ENCODE measurements at regions not wholly inside any gene's neighbourhood (a gene's known extent, or its start where the extent isn't known, plus 50 kb on each side); places are given as distances from the start of the nearest gene placed in this dataset.

DNA sequence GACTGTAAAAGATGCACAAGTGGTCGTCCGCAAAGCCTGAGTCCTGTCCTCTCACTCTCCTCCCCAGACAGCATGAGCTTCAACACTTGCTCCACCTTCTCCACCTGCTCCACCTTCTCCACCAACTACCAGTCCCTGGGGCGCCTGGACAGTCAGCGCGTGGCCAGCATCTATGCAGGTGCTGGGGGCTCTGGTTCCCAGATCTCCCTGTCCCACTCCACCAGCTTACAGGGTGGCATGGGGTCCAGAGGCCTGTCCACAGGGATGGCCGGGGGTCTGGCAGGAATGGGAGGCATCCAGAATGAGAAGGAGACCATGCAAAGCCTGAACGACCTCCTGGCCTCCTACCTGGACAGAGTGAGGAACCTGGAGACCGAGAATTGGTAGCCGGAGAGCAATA lies 162.2 kb upstream of the NT5E start:
- no peaks in the 10 kb centered on the region for H3K9me3 ChIP-seq (ENCODE audit: control insufficient read depth, low read depth, low read length)
- Mint-ChIP-seq H3K27ac (no peak overlapping the region), H3K4me1 (no peaks in the 10 kb centered on the region; a peak in 1 of 4 replicates), H3K27me3 (ENCODE audit: low read depth) (no peaks in the 10 kb centered on the region; the same call in none of the 2 replicates), H3K9me3 (peaks cover 2 to 11% of the 10 kb centered on the region in 2 experiments), H3K36me3 (ENCODE audit: insufficient read depth in 1 of 3, low read depth in 3 of 3) (peaks cover 0 to 12% (median 0%) of the 10 kb centered on the region in 3 experiments; a peak in 3 of 7 replicates), H3K4me3 (no peak overlapping the region; a peak in 1 of 5 replicates)
- no peak overlapping the region for H4K91ac ChIP-seq (ENCODE audit: insufficient read length, low read depth, low read length)
- no CpG with 5 or more reads among the region's 9 CpGs for WGBS (ENCODE audit: extremely low coverage, insufficient read length, low lambda C conversion rate)
- no peak overlapping the region for H2BK20ac ChIP-seq (ENCODE audit: low read depth, low read length, poor library complexity, severe bottlenecking)
- H4K20me1 ChIP-seq (ENCODE audit: control insufficient read depth, insufficient read depth, insufficient read length) = no peaks in the 10 kb centered on the region
- H3K23me2 ChIP-seq (ENCODE audit: insufficient read length, low read depth, low read length, poor library complexity, severe bottlenecking) = no peaks in the 10 kb centered on the region
- no peaks in the 10 kb centered on the region for H3K4me1 ChIP-seq (ENCODE audit: insufficient read depth, low read length)
- no peak overlapping the region for H3K4me2 ChIP-seq (ENCODE audit: insufficient read depth, insufficient read length, low read length)
- H3K27me3 ChIP-seq (ENCODE audit: insufficient read depth, low read length) = no peaks in the 10 kb centered on the region
- H3T11ph ChIP-seq (ENCODE audit: low read length) = no peak overlapping the region
- H3K56ac ChIP-seq (ENCODE audit: insufficient read length, low read depth, low read length) = no peak overlapping the region
- H2BK12ac ChIP-seq (ENCODE audit: insufficient read length, low read depth, low read length) = no peak overlapping the region
- no peak overlapping the region for H3K18ac ChIP-seq (ENCODE audit: insufficient read length, low read depth, low read length)
- no peak overlapping the region for H2AK5ac ChIP-seq (ENCODE audit: insufficient read length, low read length)
- no peak overlapping the region for H4K8ac ChIP-seq (replicated peaks; ENCODE audit: insufficient read length, low read depth, low read length)
- H3K23ac ChIP-seq (ENCODE audit: insufficient read length, low read depth, low read length) = no peak overlapping the region
- H2AFZ ChIP-seq (ENCODE audit: low read length) = no peak overlapping the region
- no peak overlapping the region for H3K14ac ChIP-seq (ENCODE audit: insufficient read depth, low read length)
- H3K27ac ChIP-seq (ENCODE audit: insufficient read length, low read depth, low read length) = no peak overlapping the region
- no peak for DNase-seq
- H3K79me1 ChIP-seq (ENCODE audit: insufficient read depth, low read depth, low read length, poor library complexity, severe bottlenecking) = no peaks in the 10 kb centered on the region
- H2BK15ac ChIP-seq (ENCODE audit: low read depth, low read length) = no peak overlapping the region
- H3K79me2 ChIP-seq (ENCODE audit: insufficient read depth, low read length) = no peaks in the 10 kb centered on the region
- H3K9ac ChIP-seq (ENCODE audit: extremely low read depth, insufficient read length, low read length) = no peak overlapping the region
- no peak overlapping the region for H3K4ac ChIP-seq (ENCODE audit: low read depth, low read length)
- no peak overlapping the region for H2BK5ac ChIP-seq (ENCODE audit: insufficient read length, low read length)
- H4K5ac ChIP-seq (ENCODE audit: insufficient read length, low read depth, low read length) = no peak overlapping the region
- TF ChIP-seq, protein P1, sequence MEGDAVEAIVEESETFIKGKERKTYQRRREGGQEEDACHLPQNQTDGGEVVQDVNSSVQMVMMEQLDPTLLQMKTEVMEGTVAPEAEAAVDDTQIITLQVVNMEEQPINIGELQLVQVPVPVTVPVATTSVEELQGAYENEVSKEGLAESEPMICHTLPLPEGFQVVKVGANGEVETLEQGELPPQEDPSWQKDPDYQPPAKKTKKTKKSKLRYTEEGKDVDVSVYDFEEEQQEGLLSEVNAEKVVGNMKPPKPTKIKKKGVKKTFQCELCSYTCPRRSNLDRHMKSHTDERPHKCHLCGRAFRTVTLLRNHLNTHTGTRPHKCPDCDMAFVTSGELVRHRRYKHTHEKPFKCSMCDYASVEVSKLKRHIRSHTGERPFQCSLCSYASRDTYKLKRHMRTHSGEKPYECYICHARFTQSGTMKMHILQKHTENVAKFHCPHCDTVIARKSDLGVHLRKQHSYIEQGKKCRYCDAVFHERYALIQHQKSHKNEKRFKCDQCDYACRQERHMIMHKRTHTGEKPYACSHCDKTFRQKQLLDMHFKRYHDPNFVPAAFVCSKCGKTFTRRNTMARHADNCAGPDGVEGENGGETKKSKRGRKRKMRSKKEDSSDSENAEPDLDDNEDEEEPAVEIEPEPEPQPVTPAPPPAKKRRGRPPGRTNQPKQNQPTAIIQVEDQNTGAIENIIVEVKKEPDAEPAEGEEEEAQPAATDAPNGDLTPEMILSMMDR (conservative IDR thresholded peaks at IDR 0.05) = no peak
- H2BK120ac ChIP-seq (ENCODE audit: low read depth, low read length, poor library complexity, severe bottlenecking) = no peak overlapping the region

Measured in H9 (cell line).